NCI-H2107 (cell line): ENCODE measurements at regions not wholly inside any gene's neighbourhood (a gene's known extent, or its start where the extent isn't known, plus 50 kb on each side); places are given as distances from the start of the nearest gene placed in this dataset.

Source experiments
- DNase-seq: peaks from one replicate; lab custom pipeline; 2025; lab: John Stamatoyannopoulos, UW

GRCh38 chr5:39599721-39600431 is 175.1 kb upstream of the DAB2 start:
- DNase-seq = no peak

GRCh38 chr5:39598661-39599248 is 174.0 kb upstream of the DAB2 start:
- no peak for DNase-seq

GRCh38 chr5:39588179-39588578 is 163.4 kb upstream of the DAB2 start:
- no peak for DNase-seq

DNA sequence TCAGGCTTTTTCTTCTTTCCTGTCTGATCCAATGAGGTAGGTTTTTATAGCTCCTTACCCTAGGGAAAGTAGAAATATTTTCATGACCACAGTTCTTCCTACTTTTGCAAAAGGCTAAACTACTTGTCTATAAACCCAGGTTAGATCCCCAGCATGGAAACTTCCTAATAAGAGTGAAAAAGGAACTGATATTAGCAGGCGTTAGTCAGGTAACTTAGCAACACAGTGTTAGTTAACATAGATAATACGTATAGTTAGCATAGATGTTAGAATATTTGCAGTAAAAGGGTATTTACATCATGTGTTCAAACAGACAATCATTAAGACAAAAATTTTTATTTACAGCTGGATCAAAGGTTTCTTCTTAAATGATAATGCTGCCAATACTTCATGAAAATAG is 162.9 kb upstream of the DAB2 start:
- no peak for DNase-seq

- no peak for DNase-seq
Measured at GRCh38 chr5:39586185-39586584, 161.4 kb upstream of the DAB2 start.

DNA sequence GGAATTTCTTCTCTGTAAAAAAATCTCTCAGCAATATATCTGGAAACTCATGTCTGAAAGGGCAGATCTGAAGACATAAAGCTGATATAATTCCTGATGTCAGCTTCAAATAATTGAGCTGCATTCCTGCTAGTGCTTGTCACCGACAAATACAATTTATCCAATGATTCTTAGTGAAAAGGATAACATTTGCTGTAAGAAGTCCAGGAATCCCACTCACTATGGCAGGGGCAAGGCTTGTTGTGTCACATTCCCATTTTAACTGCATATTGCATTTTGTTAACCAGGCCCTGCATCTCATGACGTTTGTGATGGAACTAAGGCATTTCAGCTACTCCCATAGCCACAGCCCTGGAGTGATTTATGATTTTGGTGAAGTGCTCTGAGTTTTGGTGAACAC is 160.1 kb upstream of the DAB2 start:
- DNase-seq = no peak

- no peak for DNase-seq
Measured at GRCh38 chr5:39580702-39581453, 156.1 kb upstream of the DAB2 start.

- no peak for DNase-seq
Measured at GRCh38 chr5:39579750-39580149, 155.0 kb upstream of the DAB2 start.

- DNase-seq = no peak
Measured at GRCh38 chr5:39578887-39579497, 154.2 kb upstream of the DAB2 start.

- DNase-seq = no peak
Measured at GRCh38 chr5:39577529-39577928, 152.7 kb upstream of the DAB2 start.

GRCh38 chr5:39570403-39571027 is 145.7 kb upstream of the DAB2 start:
- DNase-seq = no peak

DNA sequence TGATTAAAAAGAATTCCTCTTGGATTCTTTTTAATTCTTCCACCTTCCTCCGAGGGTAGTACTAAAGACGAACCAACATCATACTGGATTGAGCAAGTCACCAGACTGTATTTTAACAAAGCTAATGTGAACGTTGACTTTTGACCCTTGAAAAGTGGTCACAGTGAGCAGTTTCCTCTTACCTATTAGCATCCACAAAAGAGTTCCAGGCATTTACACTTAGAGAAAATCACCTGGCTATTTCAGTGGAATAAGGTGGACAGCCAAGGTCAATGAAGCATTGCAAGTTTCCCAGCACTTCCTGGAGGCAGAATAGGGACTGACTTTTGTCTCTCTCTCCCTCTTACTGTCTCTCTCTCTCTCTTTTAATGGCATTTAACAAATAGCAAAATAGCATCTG is 145.1 kb upstream of the DAB2 start:
- no peak for DNase-seq

DNA sequence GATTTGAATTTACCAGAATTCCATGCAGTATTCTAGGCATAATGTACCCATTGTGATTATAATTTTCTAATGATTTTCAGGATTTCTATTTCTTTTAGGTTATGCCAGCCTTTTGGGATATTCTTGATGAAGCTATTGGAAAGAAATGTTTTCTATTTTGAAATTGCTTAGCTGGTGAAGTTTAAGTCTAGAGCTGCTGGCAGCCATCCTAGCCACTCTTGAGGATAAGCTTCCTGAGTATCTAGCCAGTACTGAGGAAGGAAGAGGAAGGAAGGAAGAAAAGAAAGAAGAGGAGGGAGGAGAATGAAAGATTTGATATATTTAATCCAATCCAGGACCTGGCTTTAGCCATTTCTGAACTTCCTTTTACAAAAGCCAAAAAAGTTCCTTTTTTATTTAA is 142.1 kb upstream of the DAB2 start:
- no peak for DNase-seq

GRCh38 chr5:39566029-39566428 is 141.2 kb upstream of the DAB2 start:
- no peak for DNase-seq

- no peak for DNase-seq
Measured at GRCh38 chr5:39561421-39561820, 136.6 kb upstream of the DAB2 start.

GRCh38 chr5:39560726-39561125 is 135.9 kb upstream of the DAB2 start:
- no peak for DNase-seq

- no peak for DNase-seq
Measured at GRCh38 chr5:39559923-39560322, 135.1 kb upstream of the DAB2 start.

DNA sequence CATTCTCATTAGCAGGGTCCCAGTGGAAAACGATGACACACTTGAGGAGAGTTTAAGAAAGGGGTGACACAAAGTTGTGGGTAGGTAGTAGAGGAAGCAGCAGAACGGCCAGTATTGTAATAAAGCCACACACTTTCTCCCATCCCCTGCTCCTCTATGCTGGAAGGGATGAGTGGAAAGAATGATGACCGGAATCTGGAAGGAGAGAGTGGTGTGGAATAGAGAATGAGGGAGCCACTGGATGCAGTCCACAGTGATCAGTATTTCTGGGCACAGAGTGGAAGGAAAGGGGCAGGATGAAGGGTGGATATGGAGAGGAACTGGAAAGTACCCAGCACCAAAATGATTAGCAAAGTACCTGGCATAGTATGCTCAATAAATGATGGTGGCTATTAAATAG is 133.8 kb upstream of the DAB2 start:
- DNase-seq = no peak

- DNase-seq = no peak
Measured at GRCh38 chr5:39555788-39556187, 131.0 kb upstream of the DAB2 start.

DNA sequence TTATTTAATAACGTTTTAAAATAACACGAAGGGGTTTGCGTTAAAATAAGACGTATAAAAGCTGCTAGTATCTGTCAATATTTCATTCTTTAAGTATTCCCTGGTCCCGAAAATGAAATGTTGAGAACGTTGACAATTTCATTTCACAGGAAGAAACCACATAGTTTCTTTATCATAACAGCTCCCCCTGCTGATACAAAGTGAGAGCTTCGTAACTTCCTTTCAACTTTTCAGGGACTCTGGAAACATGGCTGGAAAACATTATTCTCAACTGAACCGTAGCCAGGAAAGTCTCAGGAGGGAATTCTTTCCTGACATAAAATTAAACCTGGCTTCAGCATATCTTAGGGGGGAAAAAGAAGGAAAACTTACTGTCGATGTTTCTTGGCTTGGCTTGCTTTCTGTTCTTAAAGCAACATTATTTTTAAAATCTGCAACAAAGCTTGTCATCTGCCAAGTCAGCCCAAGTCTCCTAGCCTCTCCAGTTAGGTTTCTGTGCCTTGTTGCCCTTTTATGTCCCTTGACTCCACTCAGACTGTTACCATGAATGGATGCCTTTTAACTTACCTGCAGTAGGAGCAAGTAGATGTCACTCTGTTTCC is 122.9 kb upstream of the DAB2 start:
- no peak for DNase-seq

GRCh38 chr5:39544941-39545340 is 120.2 kb upstream of the DAB2 start:
- DNase-seq = no peak

DNA sequence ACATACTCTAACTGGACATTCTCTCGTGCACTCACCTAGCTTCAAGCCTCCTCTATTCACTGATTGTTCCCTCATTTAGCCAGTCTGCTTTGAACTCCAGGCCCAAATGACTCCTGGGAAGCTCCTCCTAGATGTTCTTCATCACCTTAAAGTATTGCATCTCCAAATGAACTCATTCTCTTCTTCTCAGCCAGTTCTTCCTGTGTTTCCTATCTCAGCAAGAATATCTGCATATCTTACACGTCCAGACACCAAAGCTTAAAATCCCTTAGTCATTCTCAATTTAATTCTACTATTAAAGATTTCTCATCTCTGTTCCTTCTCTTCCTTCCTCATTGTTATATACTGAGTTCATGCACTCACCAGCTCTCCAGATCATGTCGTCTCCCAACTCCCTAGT is 118.6 kb upstream of the DAB2 start:
- no peak for DNase-seq
